ENCODE measurements at regions not wholly inside any gene's neighbourhood (a gene's known extent, or its start where the extent isn't known, plus 50 kb on each side); places are given as distances from the start of the nearest gene placed in this dataset.
A peak's percentile ranks its signal among the peaks of the same experiment; 100 is the strongest.

GRCh38 chr2:22513563-22513962 is 871.4 kb upstream of the KLHL29 start (continued):
- TF ChIP-seq ZNF692 (tag by site-specific recombination; IDR thresholded peaks at IDR 0.05): no peak
- no peak for TF ChIP-seq ZNF660 (tag by site-specific recombination; IDR thresholded peaks at IDR 0.05)

GRCh38 chr2:22517141-22517540 is 867.8 kb upstream of the KLHL29 start:
- no peak overlapping the region for H3K27ac ChIP-seq (ENCODE audit: extremely low read depth, low read depth, low read length)
- CTCF ChIA-PET: no interaction called here
- no peaks in the 10 kb centered on the region for H3K36me3 ChIP-seq (ENCODE audit: control insufficient read depth in 2 of 2, insufficient read depth in 1 of 2, low read length in 2 of 2)
- H3K4me3 ChIP-seq (ENCODE audit: low read depth, low read length): no peak overlapping the region
- no peaks in the 10 kb centered on the region for H3K4me1 ChIP-seq (ENCODE audit: control insufficient read depth, insufficient read depth, low read length)
- POLR2A ChIA-PET: no interaction called here
- H3K9me3 ChIP-seq (ENCODE audit: control insufficient read depth, insufficient read depth, low read depth, low read length): no peaks in the 10 kb centered on the region
- TF ChIP-seq, protein P1, sequence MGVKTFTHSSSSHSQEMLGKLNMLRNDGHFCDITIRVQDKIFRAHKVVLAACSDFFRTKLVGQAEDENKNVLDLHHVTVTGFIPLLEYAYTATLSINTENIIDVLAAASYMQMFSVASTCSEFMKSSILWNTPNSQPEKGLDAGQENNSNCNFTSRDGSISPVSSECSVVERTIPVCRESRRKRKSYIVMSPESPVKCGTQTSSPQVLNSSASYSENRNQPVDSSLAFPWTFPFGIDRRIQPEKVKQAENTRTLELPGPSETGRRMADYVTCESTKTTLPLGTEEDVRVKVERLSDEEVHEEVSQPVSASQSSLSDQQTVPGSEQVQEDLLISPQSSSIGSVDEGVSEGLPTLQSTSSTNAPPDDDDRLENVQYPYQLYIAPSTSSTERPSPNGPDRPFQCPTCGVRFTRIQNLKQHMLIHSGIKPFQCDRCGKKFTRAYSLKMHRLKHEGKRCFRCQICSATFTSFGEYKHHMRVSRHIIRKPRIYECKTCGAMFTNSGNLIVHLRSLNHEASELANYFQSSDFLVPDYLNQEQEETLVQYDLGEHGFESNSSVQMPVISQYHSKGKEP (tag by site-specific recombination; IDR thresholded peaks at IDR 0.05): no peak
- TF ChIP-seq RBAK (tag by site-specific recombination; IDR thresholded peaks at IDR 0.05): no peak
- TF ChIP-seq ZNF529 (tag by site-specific recombination; IDR thresholded peaks at IDR 0.05; ENCODE audit: insufficient replicate concordance): peak; percentile 12
- no peak for TF ChIP-seq ZNF214 (tag by site-specific recombination; IDR thresholded peaks at IDR 0.05; ENCODE audit: borderline replicate concordance)
- peak; percentile 20; the same call in 1 of the 2 replicates for TF ChIP-seq ZBTB8A (tag by site-specific recombination; IDR thresholded peaks at IDR 0.05)
- TF ChIP-seq ZNF571 (tag by site-specific recombination; IDR thresholded peaks at IDR 0.05): no peak
- TF ChIP-seq HOXC10 (CRISPR knock-in tag; IDR thresholded peaks at IDR 0.05): no peak
- TF ChIP-seq PATZ1 (tag by site-specific recombination; IDR thresholded peaks at IDR 0.05): no peak
- no peak for TF ChIP-seq ZNF501 (tag by site-specific recombination; IDR thresholded peaks at IDR 0.05)
- TF ChIP-seq ZNF221 (tag by site-specific recombination; IDR thresholded peaks at IDR 0.05; ENCODE audit: borderline replicate concordance): no peak
- no peak for TF ChIP-seq PRDM1 (tag by site-specific recombination; IDR thresholded peaks at IDR 0.05)
- TF ChIP-seq SCRT2 (tag by site-specific recombination; IDR thresholded peaks at IDR 0.05): no peak
- no peak for TF ChIP-seq ZFHX2 (tag by site-specific recombination; conservative IDR thresholded peaks at IDR 0.05)
- peak; percentile 48 for TF ChIP-seq ZNF510 (tag by site-specific recombination; IDR thresholded peaks at IDR 0.05; ENCODE audit: insufficient replicate concordance)
- TF ChIP-seq, protein P2, sequence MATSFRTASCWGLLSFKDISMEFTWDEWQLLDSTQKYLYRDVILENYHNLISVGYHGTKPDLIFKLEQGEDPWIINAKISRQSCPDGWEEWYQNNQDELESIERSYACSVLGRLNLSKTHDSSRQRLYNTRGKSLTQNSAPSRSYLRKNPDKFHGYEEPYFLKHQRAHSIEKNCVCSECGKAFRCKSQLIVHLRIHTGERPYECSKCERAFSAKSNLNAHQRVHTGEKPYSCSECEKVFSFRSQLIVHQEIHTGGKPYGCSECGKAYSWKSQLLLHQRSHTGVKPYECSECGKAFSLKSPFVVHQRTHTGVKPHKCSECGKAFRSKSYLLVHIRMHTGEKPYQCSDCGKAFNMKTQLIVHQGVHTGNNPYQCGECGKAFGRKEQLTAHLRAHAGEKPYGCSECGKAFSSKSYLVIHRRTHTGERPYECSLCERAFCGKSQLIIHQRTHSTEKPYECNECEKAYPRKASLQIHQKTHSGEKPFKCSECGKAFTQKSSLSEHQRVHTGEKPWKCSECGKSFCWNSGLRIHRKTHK (tag by site-specific recombination; IDR thresholded peaks at IDR 0.05): no peak
- no peak for TF ChIP-seq ZNF792 (tag by site-specific recombination; IDR thresholded peaks at IDR 0.05)
- TF ChIP-seq ZNF629 (tag by site-specific recombination; IDR thresholded peaks at IDR 0.05): no peak
- no peak for TF ChIP-seq KLF1 (tag by site-specific recombination; IDR thresholded peaks at IDR 0.05)
- no peak for TF ChIP-seq ZNF23 (tag by site-specific recombination; IDR thresholded peaks at IDR 0.05; ENCODE audit: borderline replicate concordance)
- TF ChIP-seq ZNF626 (tag by site-specific recombination; IDR thresholded peaks at IDR 0.05): no peak
- no peak for TF ChIP-seq ZBTB6 (tag by site-specific recombination; IDR thresholded peaks at IDR 0.05)
- no peak for TF ChIP-seq ZNF2 (tag by site-specific recombination; IDR thresholded peaks at IDR 0.05)
- peak; percentile 32; the same call in 1 of the 2 replicates for TF ChIP-seq ZNF202 (tag by site-specific recombination; IDR thresholded peaks at IDR 0.05; ENCODE audit: borderline replicate concordance)
- TF ChIP-seq ZNF548 (tag by site-specific recombination; IDR thresholded peaks at IDR 0.05): no peak
- TF ChIP-seq KLF9 (tag by site-specific recombination; IDR thresholded peaks at IDR 0.05; ENCODE audit: low read depth): no peak
- 0 out of 2 replicates have a peak, but pooled peaks have one; percentile 21 for TF ChIP-seq ZXDB (tag by site-specific recombination; IDR thresholded peaks at IDR 0.05)
- TF ChIP-seq ZNF645 (tag by site-specific recombination; IDR thresholded peaks at IDR 0.05): no peak

Data from HEK293 (cell line).